Thyroid gland (tissue), 4 donors: ENCODE measurements at regions not wholly inside any gene's neighbourhood (a gene's known extent, or its start where the extent isn't known, plus 50 kb on each side); places are given as distances from the start of the nearest gene placed in this dataset.

ENCODE experiments used
- DNase-seq, 2 donors: peaks; one replicate each; pipeline ENCODE4 v3.0.0-alpha.2; 2019
- H3K27ac ChIP-seq, 3 donors: fragments of 200-600 bp; sonication (generic); 1 replicate in 2 of 3; 2 replicates in 1 of 3; pipeline ENCODE4 v1.5.1; 2016 to 2019; ENCODE audit warnings: mild to moderate bottlenecking in 1 of 3, moderate library complexity in 1 of 3
- H3K27me3 ChIP-seq: fragments of 200-600 bp; sonication (generic); one replicate; pipeline ENCODE4 v1.5.1; 2019
- H3K36me3 ChIP-seq, 2 donors: fragments of 200-600 bp; sonication (generic); one replicate each; pipeline ENCODE4 v1.5.1; 2016 to 2019
- H3K4me1 ChIP-seq, 2 donors: fragments of 200-600 bp; sonication (generic); one replicate each; pipeline ENCODE4 v1.5.1; 2017 to 2019
- H3K4me3 ChIP-seq, 3 donors: fragments of 200-600 bp; sonication (generic); replicated peaks in 1 of 3; 1 replicate in 2 of 3; 2 replicates in 1 of 3; pipeline ENCODE4 v1.5.1; 2016; ENCODE audit warnings: mild to moderate bottlenecking in 1 of 3
- H3K9me3 ChIP-seq: fragments of 200-600 bp; sonication (generic); one replicate; pipeline ENCODE4 v1.5.1; 2017
- CTCF ChIP-seq, 6 experiments: fragments of 200-600 bp in 3 of 6; fragments of 450-650 bp in 3 of 6; sonication (generic) in 3 of 6; IDR thresholded peaks; one replicate each; pipeline ENCODE4 v1.5.1; 2016 to 2019; ENCODE audit warnings: antibody characterized with exemption in 6 of 6, mild to moderate bottlenecking in 2 of 6, inconsistent platforms in 1 of 6, moderate library complexity in 1 of 6
- POLR2A ChIP-seq, 2 donors: fragments of 450-650 bp; IDR thresholded peaks; one replicate each; pipeline ENCODE4 v1.6.1; 2017; ENCODE audit warnings: antibody characterized with exemption in 2 of 2, mild to moderate bottlenecking in 2 of 2, moderate library complexity in 1 of 2
- WGBS, 2 donors: methylation state at CpG; one replicate each; pipeline ENCODE4 v1.1.5; 2017; 5-methylcytosine and 5-hydroxymethylcytosine counted together
- intact Hi-C: fragments of 100-400 bp; cut with DNase I; formaldehyde crosslinking; loops from one replicate; pipeline ENCODE4 v1.15.1; 2023

- no peak for TF ChIP-seq CTCF (IDR thresholded peaks at IDR 0.05)
- no peak overlapping the region for H3K4me3 ChIP-seq
- no peak for DNase-seq
- no peak overlapping the region for H3K27ac ChIP-seq
- intact Hi-C loops, result no loop called here
- no peaks in the 10 kb centered on the region for H3K4me1 ChIP-seq
- H3K9me3 ChIP-seq, result no peaks in the 10 kb centered on the region
- H3K36me3 ChIP-seq, result no peaks in the 10 kb centered on the region
- no peaks in the 10 kb centered on the region for H3K27me3 ChIP-seq
Observed at GRCh38 chr16:79697562-79698112, 97.1 kb upstream of the MAF start.

GRCh38 chr16:79691007-79691406, 90.5 kb upstream of the MAF start:
- H3K4me3 ChIP-seq, result no peak overlapping the region
- no peaks in the 10 kb centered on the region for H3K36me3 ChIP-seq
- no peak for DNase-seq
- H3K27me3 ChIP-seq, result no peaks in the 10 kb centered on the region
- no peak overlapping the region for H3K27ac ChIP-seq
- WGBS, 2 donors, result 73 to 78% methylated on average over 5 of the region's 5 CpGs
- TF ChIP-seq CTCF (IDR thresholded peaks at IDR 0.05) (no peak), POLR2A (IDR thresholded peaks at IDR 0.05) (no peak)
- intact Hi-C loops, result no loop called here
- no peaks in the 10 kb centered on the region for H3K4me1 ChIP-seq
- no peaks in the 10 kb centered on the region for H3K9me3 ChIP-seq

- H3K4me1 ChIP-seq, result no peaks in the 10 kb centered on the region
- TF ChIP-seq POLR2A (IDR thresholded peaks at IDR 0.05) (no peak), CTCF (IDR thresholded peaks at IDR 0.05) (no peak)
- intact Hi-C loops, result no loop called here
- H3K27me3 ChIP-seq, result no peaks in the 10 kb centered on the region
- 85 to 92% methylated on average over 4 of the region's 4 CpGs for WGBS, 2 donors
- H3K36me3 ChIP-seq, result no peaks in the 10 kb centered on the region
- H3K9me3 ChIP-seq, result no peaks in the 10 kb centered on the region
- no peak overlapping the region for H3K4me3 ChIP-seq
- no peak overlapping the region for H3K27ac ChIP-seq
- no peak for DNase-seq
Observed at GRCh38 chr16:79690159-79690558, 89.6 kb upstream of the MAF start.

- no peak overlapping the region for H3K4me3 ChIP-seq
- H3K4me1 ChIP-seq, result no peaks in the 10 kb centered on the region
- 95 to 96% methylated on average over 6 of the region's 6 CpGs for WGBS, 2 donors
- no peaks in the 10 kb centered on the region for H3K27me3 ChIP-seq
- no peaks in the 10 kb centered on the region for H3K9me3 ChIP-seq
- no peak for DNase-seq
- TF ChIP-seq CTCF (IDR thresholded peaks at IDR 0.05), result no peak
- no peak for TF ChIP-seq POLR2A (IDR thresholded peaks at IDR 0.05)
- intact Hi-C loops, result no loop called here
- H3K36me3 ChIP-seq, result no peaks in the 10 kb centered on the region
- H3K27ac ChIP-seq, result no peak overlapping the region
Observed at GRCh38 chr16:79687249-79688130, 87.0 kb upstream of the MAF start.

GRCh38 chr16:79685871-79686270, 85.3 kb upstream of the MAF start:
- Histone ChIP-seq H3K36me3 (no peaks in the 10 kb centered on the region), H3K4me3 (no peak overlapping the region), H3K9me3 (no peaks in the 10 kb centered on the region), H3K27ac (no peak overlapping the region), H3K4me1 (no peaks in the 10 kb centered on the region), H3K27me3 (no peaks in the 10 kb centered on the region)
- TF ChIP-seq CTCF (IDR thresholded peaks at IDR 0.05) (no peak), POLR2A (IDR thresholded peaks at IDR 0.05) (no peak)
- intact Hi-C loops, result no loop called here
- DNase-seq, result no peak
- 94 to 95% methylated on average over 3 of the region's 3 CpGs for WGBS, 2 donors
